ENCODE measurements at regions not wholly inside any gene's neighbourhood (a gene's known extent, or its start where the extent isn't known, plus 50 kb on each side); places are given as distances from the start of the nearest gene placed in this dataset.
"Not testable (repeated sequence)": the region's sequence is repeated elsewhere in the genome, so short reads cannot be mapped to it uniquely, and the experiment has no call there.

DNA sequence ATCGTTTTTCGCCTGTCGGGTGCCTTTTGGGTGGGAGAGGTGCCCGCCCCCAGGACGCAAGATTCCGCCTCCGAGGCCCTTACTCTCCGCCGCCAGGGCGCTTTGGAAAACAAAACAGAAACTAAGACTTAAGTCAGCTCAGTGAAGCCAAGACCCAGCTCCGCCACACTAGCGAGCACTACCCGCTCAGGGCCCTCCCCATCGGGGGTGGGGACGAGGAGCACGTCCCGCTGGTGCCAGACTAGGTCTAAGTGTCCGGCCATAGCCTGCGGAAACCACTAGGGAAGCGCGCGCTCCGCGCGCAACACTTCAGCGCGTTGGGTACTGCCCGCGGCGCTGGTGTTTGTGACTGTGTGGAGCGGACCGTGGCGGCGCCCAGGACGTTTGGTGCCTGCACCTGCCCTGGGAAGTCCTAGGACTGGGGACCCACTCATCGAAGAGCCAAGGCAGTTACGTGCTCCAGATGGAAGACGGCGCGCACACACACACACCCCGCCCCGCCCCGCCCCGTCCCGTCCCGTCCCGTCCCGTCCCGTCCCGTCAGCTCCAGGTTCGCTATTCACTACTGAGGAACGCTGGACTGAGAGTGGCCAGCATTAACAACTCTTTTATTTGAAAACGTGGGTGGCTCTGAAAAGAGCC is 57.6 kb upstream of the BOLA1 start:
- DNase-seq: not testable (repeated sequence)

DNA sequence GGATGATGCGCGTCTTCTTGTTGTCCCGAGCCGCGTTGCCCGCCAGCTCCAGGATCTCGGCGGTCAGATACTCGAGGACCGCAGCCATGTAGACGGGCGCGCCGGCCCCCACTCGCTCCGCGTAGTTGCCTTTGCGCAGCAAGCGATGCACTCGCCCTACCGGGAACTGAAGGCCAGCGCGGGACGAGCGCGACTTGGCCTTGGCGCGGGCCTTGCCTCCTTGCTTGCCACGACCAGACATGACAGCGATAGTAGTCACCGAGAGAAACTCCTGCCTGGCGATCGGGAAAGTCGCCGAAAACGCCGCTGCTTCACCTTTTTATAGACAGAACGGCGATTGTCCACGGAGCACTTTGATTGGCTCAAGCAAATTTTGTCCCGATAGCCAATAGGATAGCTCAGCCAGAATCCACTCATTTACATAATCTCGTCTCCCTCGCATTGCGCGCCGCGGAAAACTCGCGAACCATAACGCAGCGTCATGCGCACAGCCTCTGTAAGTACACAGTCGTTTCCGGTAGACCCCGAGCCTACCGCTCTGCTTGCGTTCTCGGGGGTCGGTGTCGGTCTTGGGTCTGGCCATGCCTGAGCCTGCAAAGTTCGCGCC is 56.8 kb upstream of the BOLA1 start:
- not testable (repeated sequence) for DNase-seq

DNA sequence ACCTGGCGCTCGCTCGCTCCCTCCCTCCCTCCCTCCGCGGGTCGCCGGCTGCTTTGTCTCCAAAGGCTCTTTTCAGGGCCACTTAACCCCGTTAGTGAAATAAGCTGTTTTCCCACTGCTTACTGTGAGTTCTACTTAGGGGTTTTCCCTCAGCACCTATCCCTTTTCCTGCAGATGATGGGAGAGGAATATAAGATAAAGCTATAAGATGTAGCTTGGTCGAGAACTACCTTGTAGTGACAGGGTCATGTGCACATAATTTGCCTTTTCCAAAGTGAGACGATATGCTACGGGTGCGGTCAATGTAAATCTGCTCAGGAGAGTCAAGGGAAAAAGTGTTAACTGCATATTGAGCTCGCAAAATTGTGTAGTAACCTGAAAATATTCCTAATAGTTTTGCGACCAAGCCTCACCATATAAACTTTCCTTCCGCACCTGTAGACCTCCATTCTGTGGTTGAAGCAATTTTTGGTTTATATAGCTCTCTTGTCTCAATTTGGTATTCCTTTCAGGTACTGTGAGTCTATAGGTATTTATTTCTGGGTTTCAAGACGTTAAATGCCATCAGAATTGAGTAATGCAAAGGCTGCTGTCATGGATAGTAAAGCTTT is 55.8 kb upstream of the BOLA1 start:
- peak in 1 of 2 donors; percentile 1 for DNase-seq

DNA sequence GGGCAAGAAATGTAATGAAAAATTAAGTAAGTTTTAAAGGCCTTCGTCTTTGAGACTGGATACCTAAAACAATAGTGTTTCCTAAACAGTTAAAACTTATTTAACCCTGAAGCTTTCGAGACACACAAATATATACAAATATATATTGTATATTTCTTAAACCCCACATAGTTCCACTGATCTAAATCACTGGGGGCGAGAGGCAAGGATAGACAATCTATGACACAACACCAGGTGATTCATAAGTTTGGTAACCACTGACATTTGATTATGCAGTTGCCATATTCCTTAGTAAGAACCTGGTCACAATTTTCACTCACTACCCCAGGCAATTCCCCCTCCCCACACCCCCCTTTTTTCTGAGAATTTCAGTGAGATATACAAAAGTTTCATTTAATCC is 55.3 kb upstream of the BOLA1 start:
- peak; percentile 34 to 48 for DNase-seq

DNA sequence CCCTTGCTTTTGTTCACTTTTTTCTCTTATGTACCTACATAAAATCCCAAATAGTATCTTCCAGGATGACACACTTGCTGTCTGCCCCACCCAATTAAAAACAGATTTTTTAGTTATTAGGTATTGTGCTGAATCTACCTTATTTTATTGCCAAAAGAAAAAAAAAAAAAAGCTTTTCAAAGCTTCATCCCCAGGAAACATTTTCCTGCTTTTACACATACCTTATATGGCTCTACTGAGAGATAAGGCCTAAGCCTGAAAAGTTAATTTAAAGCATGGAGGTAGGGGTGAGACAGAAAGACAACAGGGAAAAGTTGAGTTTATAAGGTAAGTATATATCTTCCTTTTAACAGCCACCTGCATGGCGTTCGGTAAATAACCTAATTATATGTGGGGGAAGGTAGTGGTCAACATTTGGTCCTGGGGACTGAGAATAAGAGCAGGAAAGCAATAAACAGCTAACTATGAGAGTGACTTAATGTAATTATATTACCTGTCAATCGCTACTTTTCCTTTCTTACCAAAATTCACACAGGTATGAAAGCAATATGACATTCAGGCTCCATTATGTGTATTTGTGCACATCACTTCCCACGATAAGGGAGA is 54.6 kb upstream of the BOLA1 start:
- peak in 1 of 2 donors; percentile 0 for DNase-seq

DNA sequence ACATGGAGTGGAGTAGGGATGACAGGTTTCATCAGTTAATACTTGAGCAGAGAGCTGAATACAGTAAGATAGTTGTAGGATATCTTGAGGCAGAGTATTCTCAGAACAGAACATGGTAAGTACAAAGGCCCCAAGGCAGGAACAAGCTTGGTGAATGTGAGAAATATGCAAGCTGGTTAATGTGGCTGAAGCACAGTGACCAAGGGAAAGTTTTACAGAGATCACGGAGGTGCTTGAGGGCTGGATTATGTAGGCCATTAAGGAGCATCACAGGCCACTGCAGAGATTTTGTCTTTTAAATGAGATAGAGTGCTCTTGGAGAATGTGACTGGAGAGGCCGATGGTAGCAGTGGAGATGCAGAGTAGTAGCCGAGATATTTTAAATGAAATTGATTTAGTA is 54.0 kb upstream of the BOLA1 start:
- DNase-seq: no peak

DNA sequence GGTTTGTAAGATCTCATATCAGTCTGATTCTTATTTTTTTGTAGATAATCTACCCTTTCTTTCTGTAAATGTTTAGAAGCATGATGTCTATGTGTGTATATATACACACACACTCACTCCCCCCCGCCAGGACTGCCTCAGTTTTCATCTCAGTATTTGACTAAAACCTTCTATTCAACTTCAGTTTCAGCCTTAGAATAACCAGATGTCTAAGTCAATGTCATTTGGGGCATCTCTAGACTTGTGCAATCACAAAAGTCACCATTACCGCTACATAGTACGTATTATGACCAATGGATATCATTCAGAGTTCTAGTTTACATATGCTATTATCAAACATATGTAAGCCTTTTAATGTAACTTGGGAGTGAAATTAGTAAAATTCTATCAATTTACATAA is 53.3 kb upstream of the BOLA1 start:
- peak in 1 of 2 donors; percentile 0 for DNase-seq

DNA sequence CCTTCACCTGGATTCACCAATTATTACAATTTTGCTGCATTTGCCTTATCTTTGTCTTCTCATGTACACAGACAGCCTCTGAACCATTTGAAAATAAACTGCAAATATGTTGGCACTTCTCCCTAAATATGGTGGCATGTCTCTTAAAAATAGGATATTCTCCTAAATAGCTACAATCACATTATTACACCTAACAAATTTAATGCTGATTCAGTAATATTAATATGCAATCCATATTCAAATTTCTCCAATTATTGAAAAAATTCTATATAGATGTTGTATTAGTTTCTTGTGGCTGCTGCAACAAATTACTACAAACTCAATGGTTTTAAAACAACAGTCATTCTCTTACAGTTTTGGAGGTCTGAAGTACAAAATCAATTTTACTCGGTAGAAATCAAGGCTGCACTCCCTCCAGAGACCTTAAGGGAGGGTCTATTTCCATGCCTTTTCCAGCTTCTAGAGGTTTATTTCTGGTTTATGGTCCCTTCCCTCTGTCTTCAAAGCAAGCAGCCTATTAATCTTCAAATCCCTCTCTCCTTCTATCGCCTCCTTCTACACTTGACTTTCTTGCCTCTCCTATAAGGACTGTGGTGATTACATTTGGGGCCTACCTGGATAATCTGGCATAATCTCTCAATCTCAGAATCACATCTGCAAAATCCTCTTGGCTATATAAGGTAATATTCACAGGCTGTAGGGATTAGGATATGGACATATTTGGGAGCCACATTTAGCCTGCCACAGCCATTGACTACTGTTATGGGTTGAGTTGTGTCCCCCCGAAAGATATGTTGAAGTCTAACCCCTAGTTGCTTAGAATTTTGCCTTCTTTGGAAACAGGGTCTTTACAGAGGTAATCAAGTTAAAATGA is 52.5 kb upstream of the BOLA1 start:
- no peak for DNase-seq

DNA sequence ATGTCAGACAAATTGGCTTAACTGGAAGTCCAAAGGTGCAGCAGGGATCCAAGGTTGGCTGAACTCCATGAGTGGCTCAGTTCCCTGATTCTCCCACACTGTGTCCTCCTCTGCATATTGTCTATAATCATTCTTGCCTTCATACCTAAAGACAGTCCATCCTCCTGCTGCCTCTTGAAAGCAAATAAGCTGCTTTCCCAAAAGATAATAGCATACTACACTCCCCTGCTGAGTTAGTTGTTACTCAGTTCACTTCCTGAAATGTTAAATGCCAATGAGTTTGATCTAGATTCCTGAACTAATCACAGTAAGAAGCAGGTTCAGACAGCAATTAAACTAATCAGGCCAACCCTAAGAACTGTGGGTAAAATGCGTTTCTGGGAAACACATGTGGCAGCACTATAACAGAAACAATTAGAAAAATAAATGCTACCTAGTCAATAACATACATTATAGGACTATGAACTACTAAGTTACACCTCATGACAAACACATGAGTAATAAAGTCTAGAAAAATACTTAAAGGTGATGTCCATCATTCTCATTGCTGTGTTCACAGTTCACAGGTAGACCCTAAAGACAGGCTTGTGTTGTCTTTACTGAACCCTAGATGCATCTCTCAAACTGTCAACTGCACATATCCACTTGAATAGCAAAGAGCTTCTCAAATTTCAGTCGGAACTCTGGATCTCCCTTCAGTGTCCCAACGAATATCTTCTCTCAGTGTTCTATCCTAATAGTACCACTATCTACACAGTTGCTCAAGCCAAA is 50.8 kb upstream of the BOLA1 start:
- DNase-seq: peak in 1 of 2 donors; percentile 1

DNA sequence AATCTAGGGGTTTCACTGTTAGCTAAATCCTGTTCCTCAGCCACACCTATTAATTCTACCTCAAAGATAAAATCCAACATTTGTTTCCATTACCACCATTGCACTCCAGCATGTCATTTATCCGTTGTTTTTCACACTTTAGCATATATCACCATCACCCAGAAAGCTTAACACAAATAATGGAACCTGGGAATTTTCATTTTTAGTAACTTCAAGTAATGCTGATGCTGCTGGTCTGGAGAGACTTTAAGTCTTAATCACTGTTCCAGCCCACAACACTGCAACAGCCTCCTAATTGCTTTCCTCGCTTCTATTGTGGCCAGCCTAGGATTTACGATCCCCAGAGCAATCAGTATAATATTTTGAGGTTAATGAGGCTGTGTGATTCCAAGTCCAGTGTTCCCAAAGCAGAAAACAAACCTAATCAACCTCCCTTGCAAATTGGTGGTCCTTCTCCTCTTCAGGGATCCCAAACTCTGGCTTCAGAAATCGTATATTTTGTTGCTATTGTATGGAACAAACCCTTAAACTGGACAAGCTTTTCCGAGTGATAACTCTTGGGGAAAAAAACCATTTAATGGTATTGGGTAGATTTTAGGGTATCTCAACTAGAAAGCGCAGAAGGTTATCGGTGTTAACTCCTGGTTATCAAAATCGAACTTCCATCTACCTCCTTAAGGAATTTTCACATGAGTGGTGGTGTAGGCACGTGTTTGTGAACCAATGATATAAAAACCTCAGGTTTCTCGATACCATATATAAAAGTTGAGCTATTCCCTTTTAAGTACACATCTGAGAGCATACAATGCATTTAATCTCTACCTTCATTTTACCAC is 50.0 kb upstream of the BOLA1 start:
- DNase-seq: peak in 1 of 2 donors; percentile 7

All from inflammatory macrophage treated with lipopolysaccharide for 1 hour (primary cell).